Nephron (organoid): ENCODE measurements at regions not wholly inside any gene's neighbourhood (a gene's known extent, or its start where the extent isn't known, plus 50 kb on each side); places are given as distances from the start of the nearest gene placed in this dataset.
A peak's percentile ranks its signal among the peaks of the same experiment; 100 is the strongest.

Experiments used
- H3K27ac Mint-ChIP-seq, 3 experiments: 2 replicates each; pipeline ENCODE4 v1.8.0; 2020; ENCODE audit warnings: mixed read lengths in 3 of 3, mild to moderate bottlenecking in 2 of 3, moderate library complexity in 1 of 3
- H3K27me3 Mint-ChIP-seq: 2 replicates; pipeline ENCODE4 v1.8.0; 2021; ENCODE audit warnings: low read depth, mild to moderate bottlenecking, moderate library complexity, mixed read lengths
- H3K36me3 Mint-ChIP-seq: 2 replicates; pipeline ENCODE4 v1.8.0; 2020; ENCODE audit warnings: low read depth, mixed read lengths
- H3K4me1 Mint-ChIP-seq: 2 replicates; pipeline ENCODE4 v1.8.0; 2020; ENCODE audit warnings: mixed read lengths
- H3K4me3 Mint-ChIP-seq, 3 experiments: 2 replicates each; pipeline ENCODE4 v1.8.0; 2020; ENCODE audit warnings: mild to moderate bottlenecking in 3 of 3, mixed read lengths in 3 of 3, moderate library complexity in 2 of 3
- H3K9me3 Mint-ChIP-seq: 2 replicates; pipeline ENCODE4 v1.8.0; 2020; ENCODE audit warnings: mixed read lengths
- CTCF ChIP-seq, 3 experiments: fragments of 200-600 bp; sonication (generic); IDR thresholded peaks; one replicate each; pipeline ENCODE4 v1.5.0; 2021; ENCODE audit warnings: antibody characterized with exemption in 3 of 3; ENCODE audit not compliant: unreplicated experiment in 3 of 3

DNA sequence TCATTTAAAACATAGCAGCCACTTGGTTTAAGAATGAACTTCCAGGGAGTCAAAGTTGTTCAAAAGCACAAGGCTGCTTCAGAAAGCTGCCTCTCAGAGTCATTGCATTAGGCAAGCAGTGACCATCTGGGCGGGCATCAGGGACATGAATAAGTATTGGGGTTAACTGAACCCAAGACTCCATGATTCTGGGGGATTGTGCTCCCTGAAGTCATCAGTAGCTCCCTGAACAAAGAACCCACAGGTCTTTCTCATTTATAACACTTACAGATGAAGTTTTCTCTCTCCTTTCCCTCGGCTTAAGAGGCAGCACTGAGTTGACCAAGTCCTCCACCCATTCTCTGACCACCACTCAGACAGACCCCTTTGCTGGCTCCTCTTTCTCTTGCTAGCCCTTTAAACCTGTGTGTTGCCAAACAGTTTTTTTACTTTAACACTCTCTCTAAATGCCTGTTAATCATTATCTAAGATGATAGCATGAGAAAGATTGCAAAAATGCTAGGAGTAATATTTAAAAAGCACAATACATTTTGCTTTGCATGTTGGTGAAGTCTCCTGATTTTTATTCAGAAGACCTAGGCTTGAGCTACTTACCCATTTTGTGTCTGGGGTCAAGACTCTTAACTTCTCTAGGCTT lies 77.0 kb upstream of the ARHGAP29 start:
- Mint-ChIP-seq H3K4me1 (peaks cover 24% of the 10 kb centered on the region), H3K27me3 (no peaks in the 10 kb centered on the region), H3K27ac (peak overlapping the region; percentile 91 to 94 (median 93)), H3K4me3 (peak overlapping the region in 2 of 3 experiments; percentile 67 to 71), H3K9me3 (no peaks in the 10 kb centered on the region), H3K36me3 (no peaks in the 10 kb centered on the region)
- TF ChIP-seq CTCF (IDR thresholded peaks at IDR 0.05; ENCODE audit: unreplicated experiment in 3 of 3), result no peak

DNA sequence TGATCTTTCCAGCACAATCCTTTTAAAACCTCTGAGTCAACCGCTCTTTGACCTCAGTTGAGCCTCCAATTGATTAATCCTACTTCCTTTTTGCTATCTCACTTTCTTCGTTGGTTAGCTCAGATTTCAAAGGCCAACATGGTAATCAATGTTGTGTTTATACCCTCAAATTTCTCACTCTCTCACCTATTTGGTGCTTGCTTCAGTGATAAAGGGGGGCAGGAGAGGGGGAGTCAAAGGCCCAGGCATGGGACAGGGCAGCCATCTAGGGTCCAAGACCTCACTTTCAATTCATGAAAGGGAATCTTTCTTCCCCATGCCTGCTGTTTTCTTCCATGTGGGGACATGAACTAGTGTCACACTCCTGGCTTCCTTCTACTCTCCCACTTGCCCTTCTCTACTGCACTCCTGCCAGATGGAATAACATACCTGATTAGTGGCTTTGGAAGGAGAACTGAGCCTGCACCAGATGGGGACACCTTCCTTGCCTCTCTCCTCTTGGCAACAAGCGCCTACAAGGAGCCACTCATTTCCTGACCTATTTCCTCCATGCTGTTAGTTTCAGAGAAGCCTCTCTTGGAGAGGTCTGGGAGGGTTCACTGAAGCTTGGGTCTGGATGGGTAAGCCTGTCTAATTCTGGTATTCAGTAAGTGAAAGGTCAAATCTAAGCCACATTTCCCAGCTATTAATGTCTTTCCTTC lies 73.3 kb upstream of the ARHGAP29 start:
- Mint-ChIP-seq H3K9me3 (no peaks in the 10 kb centered on the region), H3K27me3 (no peaks in the 10 kb centered on the region), H3K4me1 (peaks cover 14% of the 10 kb centered on the region), H3K36me3 (no peaks in the 10 kb centered on the region), H3K27ac (no peak overlapping the region), H3K4me3 (no peak overlapping the region)
- no peak for TF ChIP-seq CTCF (IDR thresholded peaks at IDR 0.05; ENCODE audit: unreplicated experiment in 3 of 3)

DNA sequence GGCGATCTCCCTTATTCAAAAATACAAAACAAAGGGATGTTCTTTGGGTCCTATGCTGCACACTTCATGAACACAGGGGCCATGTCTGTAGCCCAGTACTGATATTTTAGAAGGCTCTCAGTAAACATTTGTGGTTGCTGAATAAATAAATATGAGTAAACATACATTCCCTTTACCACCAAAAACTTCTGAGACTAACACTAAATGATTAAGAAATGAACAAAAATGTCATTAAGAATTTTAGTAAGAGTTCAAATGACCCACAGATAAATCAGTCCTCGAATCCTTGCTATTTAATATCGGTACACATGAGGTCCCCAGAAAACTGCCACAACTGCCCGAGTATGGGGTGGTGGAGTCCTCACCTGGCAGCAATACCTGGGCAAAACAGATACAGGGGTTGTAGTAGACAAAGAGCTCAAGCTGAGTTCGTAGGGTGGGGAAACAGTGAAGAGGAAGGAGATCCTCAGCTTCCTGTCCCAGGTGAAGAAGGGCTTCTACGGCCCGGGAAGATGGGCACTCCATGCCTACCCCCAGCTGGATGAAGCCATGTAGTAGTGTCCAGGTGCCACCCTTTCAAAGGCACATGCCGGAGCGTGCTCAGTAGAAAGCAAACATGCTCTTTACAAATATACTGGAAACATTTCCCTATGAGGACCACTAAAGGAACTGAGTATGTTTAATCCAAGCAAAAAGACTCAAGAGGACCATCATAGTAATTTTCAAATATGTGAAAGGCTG lies 72.6 kb upstream of the ARHGAP29 start:
- H3K4me3 Mint-ChIP-seq, result no peak overlapping the region
- no peak for TF ChIP-seq CTCF (IDR thresholded peaks at IDR 0.05; ENCODE audit: unreplicated experiment in 3 of 3)
- H3K36me3 Mint-ChIP-seq, result no peaks in the 10 kb centered on the region
- H3K9me3 Mint-ChIP-seq, result no peaks in the 10 kb centered on the region
- no peaks in the 10 kb centered on the region for H3K27me3 Mint-ChIP-seq
- no peak overlapping the region for H3K27ac Mint-ChIP-seq
- peaks cover 20% of the 10 kb centered on the region for H3K4me1 Mint-ChIP-seq

GRCh38 chr1:94309216-94309615 lies 71.8 kb upstream of the ARHGAP29 start:
- TF ChIP-seq CTCF (IDR thresholded peaks at IDR 0.05; ENCODE audit: unreplicated experiment in 3 of 3), result no peak
- peaks cover 16% of the 10 kb centered on the region for H3K4me1 Mint-ChIP-seq
- no peak overlapping the region for H3K4me3 Mint-ChIP-seq
- no peaks in the 10 kb centered on the region for H3K36me3 Mint-ChIP-seq
- H3K27ac Mint-ChIP-seq, result no peak overlapping the region
- H3K9me3 Mint-ChIP-seq, result no peaks in the 10 kb centered on the region
- no peaks in the 10 kb centered on the region for H3K27me3 Mint-ChIP-seq

DNA sequence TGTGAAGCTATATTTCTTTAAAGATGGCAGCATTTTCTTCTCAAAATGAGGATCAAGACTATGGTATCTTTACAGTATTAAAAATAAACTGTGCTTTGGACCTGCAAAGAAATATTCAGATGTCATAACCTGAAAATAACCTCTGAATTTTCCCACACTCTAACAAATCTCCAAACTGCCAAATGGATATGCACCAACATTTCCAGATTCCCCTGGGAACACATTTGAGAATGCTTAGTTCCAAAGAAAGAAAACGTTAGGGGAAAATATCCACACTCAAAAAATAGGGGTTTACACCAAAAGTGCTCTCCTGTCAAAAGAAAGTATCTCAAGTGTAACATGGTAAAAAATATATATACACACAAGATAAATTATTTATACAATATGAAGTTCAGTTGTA lies 69.1 kb upstream of the ARHGAP29 start:
- H3K27ac Mint-ChIP-seq, result no peak overlapping the region
- H3K27me3 Mint-ChIP-seq, result no peaks in the 10 kb centered on the region
- peaks cover 15% of the 10 kb centered on the region for H3K4me1 Mint-ChIP-seq
- H3K36me3 Mint-ChIP-seq, result no peaks in the 10 kb centered on the region
- H3K9me3 Mint-ChIP-seq, result no peaks in the 10 kb centered on the region
- H3K4me3 Mint-ChIP-seq, result no peak overlapping the region
- no peak for TF ChIP-seq CTCF (IDR thresholded peaks at IDR 0.05; ENCODE audit: unreplicated experiment in 3 of 3)
